ENCODE measurements at regions not wholly inside any gene's neighbourhood (a gene's known extent, or its start where the extent isn't known, plus 50 kb on each side); places are given as distances from the start of the nearest gene placed in this dataset.

DNA sequence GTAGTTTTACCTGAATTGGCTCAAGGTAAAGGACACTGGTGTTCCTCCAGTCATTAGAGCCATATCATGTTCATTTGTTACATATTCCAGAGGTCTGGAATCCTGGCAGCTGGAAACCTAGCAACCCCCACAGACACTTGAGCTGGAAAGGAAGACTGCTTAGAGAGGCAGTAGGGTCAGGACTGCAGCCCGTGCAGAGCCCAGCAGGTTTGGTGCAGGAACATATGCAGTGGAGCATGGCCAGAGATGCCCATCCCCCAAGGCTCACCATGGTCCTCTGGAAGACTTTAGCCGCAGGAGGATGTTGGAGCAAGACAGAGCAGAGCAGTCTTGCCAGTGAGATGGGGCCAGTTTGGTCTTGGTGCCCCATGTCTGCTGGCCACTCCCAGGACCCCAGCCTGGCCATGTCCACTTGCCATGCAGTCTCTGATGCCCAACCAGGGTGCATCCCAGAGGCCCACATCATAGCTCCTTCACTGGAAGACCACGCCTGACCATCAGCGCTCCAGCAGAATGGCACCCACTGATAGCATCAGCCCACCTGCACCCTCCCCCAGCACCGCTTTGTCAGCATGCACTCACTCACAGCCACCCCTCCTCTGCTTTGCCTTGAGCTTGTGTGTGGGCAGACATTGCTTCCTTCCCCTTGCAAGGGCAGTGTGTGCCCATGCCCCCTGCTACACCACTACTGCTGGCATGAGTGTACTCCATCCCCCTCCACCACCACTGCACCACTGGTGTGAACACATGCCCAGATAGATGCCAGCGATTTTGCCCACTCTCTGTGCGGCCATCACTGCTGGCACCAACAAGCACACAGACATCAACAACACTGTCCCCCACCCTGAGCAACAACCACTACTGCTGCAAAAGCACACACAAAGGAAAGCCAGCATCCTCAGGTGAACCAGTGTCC is 190.3 kb upstream of the SPOCK3 start:
- no peak for DNase-seq (ENCODE audit: low read depth)
- H3K4me3 ChIP-seq (ENCODE audit: low read depth, low read length): no peak overlapping the region
- TF ChIP-seq, protein P1, sequence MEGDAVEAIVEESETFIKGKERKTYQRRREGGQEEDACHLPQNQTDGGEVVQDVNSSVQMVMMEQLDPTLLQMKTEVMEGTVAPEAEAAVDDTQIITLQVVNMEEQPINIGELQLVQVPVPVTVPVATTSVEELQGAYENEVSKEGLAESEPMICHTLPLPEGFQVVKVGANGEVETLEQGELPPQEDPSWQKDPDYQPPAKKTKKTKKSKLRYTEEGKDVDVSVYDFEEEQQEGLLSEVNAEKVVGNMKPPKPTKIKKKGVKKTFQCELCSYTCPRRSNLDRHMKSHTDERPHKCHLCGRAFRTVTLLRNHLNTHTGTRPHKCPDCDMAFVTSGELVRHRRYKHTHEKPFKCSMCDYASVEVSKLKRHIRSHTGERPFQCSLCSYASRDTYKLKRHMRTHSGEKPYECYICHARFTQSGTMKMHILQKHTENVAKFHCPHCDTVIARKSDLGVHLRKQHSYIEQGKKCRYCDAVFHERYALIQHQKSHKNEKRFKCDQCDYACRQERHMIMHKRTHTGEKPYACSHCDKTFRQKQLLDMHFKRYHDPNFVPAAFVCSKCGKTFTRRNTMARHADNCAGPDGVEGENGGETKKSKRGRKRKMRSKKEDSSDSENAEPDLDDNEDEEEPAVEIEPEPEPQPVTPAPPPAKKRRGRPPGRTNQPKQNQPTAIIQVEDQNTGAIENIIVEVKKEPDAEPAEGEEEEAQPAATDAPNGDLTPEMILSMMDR (conservative IDR thresholded peaks at IDR 0.05; ENCODE audit: low read depth, low read length): no peak

DNA sequence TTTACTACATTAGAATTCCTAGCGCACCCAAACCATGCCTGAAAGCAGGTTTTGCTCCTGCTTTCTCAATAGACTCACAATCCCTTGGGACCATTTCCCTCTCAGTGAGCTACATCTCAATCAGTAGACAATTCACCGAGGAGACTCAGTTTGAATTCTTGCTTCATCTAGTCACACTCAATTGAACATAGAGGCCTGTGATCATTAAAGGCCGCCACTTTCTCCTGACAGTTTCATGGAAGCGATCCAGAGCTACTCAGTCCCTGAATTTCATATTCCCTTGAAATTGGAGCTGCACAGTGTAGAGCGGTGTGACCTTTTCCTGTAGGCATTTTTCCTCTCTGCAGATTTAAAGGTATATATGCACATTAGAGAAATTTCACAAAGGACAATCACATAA is 193.9 kb upstream of the SPOCK3 start:
- no peak for DNase-seq (ENCODE audit: low read depth)
- TF ChIP-seq, protein P1 (conservative IDR thresholded peaks at IDR 0.05; ENCODE audit: low read depth, low read length): no peak
- no peak overlapping the region for H3K4me3 ChIP-seq (ENCODE audit: low read depth, low read length)

DNA sequence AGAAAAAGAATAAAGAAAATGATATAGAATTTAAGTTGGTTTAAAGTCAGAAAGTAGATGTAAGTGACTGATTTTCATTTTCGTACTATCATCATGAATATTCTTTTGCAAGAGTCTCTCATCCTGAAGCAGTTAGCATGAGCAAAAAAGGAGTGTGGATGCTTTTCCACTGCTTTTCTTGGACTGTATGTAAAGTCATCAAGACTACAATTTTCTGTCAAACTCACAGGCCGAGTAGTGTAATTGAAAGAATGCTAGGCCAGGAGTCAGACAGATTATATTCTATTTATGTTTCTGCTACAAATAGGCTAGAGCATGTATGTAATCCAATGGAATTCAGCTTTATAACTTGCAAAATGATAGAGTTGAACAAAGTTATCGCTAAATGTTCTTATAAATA is 197.1 kb upstream of the SPOCK3 start:
- H3K4me3 ChIP-seq (ENCODE audit: low read depth, low read length): no peak overlapping the region
- DNase-seq (ENCODE audit: low read depth): no peak
- TF ChIP-seq, protein P1 (conservative IDR thresholded peaks at IDR 0.05; ENCODE audit: low read depth, low read length): no peak

DNA sequence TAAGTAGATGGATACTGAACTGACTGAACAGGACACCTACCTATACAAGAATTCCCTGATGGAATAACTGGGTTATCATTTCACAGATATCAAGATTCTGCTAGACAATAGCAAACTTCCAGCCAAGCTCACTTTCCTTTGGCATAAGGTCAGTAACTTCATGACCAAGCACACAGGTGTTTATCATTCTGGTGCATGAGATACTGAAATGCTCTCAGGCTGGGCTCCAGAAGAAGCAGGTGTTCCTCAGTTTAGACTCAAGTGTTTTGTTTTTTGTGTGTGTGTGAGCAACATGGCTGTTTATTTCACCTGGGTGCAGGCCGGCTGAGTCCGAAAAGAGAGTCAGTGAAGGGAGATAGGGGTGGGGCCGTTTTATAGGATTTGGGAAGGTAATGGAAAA is 201.5 kb upstream of the SPOCK3 start:
- no peak overlapping the region for H3K4me3 ChIP-seq (ENCODE audit: low read depth, low read length)
- no peak for DNase-seq (ENCODE audit: low read depth)
- TF ChIP-seq, protein P1 (conservative IDR thresholded peaks at IDR 0.05; ENCODE audit: low read depth, low read length): no peak

DNA sequence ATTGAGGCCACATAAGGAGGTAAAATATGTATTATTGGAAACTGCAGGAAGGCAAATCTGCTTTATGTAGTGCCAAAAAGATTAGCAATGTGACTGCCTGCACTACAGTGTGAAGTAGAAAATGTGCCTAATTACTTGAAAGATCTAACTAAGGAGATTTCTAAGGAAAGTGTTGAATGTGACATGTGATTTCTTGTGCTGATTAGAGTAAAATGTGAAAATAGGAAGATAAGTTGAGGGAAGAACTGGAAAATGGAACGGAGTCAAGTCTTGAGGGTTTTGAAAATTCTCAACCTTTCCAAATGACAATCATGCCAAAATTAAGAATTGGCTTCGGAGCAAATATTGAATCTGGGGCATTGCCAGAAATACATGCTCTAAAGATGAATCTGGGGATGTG is 209.5 kb upstream of the SPOCK3 start:
- TF ChIP-seq, protein P1 (conservative IDR thresholded peaks at IDR 0.05; ENCODE audit: low read depth, low read length): no peak
- H3K4me3 ChIP-seq (ENCODE audit: low read depth, low read length): no peak overlapping the region
- DNase-seq (ENCODE audit: low read depth): no peak

DNA sequence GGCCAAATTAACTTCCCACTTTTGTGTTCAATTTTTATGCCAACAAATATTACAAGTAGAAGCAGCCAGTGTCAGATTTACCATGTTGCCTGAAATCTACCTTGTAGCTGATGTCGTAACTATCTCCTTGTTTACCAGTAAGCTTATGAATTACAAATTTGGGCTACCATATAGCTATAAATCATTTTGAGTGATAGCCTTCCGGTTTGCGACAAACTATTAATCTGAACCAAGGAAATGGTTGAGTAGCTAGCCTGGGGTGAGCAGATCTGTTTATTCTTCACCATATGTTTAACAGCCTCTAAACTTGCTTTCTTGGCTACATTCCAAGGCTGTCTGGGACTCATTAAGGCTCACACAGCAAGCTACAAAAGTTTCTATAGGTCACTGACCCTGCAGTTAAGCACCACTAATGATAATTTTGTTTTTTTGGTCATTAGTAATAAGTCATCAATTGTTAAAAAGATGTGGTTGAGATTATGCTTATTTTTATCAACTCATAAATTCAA is 218.7 kb upstream of the SPOCK3 start:
- DNase-seq (ENCODE audit: low read depth): no peak
- TF ChIP-seq, protein P1 (conservative IDR thresholded peaks at IDR 0.05; ENCODE audit: low read depth, low read length): no peak
- H3K4me3 ChIP-seq (ENCODE audit: low read depth, low read length): no peak overlapping the region

DNA sequence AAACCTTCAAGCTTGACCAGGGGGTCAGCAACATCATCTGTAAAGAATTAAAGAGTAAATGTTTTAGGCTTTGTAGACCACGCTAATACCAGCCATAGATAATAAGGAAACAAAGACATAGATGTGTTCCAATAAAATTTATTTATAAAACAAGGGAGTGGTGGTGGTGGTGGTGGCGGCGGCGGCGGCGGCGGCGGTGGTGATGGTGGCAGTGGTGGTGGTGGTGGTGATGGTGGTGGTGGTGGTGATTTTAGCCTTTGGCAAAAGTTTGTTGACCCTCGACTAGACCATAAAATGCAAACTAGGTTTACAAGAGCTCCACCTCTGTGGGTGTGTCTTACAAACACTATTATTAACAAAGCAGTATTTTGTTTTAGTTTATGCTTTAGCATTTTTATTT is 222.3 kb upstream of the SPOCK3 start:
- no peak overlapping the region for H3K4me3 ChIP-seq (ENCODE audit: low read depth, low read length)
- TF ChIP-seq, protein P1 (conservative IDR thresholded peaks at IDR 0.05; ENCODE audit: low read depth, low read length): no peak
- DNase-seq (ENCODE audit: low read depth): no peak

All from epithelial cell of proximal tubule (primary cell).